T-helper 17 cell (primary cell): ENCODE measurements at regions not wholly inside any gene's neighbourhood (a gene's known extent, or its start where the extent isn't known, plus 50 kb on each side); places are given as distances from the start of the nearest gene placed in this dataset.

Experiments used
- ATAC-seq: fragments of 150-1000 bp; cut with Tn5 transposase; 2 replicates; pipeline ENCODE4 v1.10.0; 2021; ENCODE audit warnings: mild to moderate bottlenecking, moderate library complexity
- DNase-seq, 3 donors: peaks; one replicate each; pipeline versions ENCODE4 v3.0.0 to v3.0.0-alpha.2; 2020 to 2021
- H3K9me3 ChIP-seq: one replicate; pipeline ENCODE4 v1.7.0; 2013; ENCODE audit warnings: low read length, mild to moderate bottlenecking; ENCODE audit not compliant: control insufficient read depth, poor library complexity, severe bottlenecking
- H3K27ac Mint-ChIP-seq: one replicate; pipeline ENCODE4 v1.8.0; 2022; ENCODE audit warnings: mild to moderate bottlenecking, moderate library complexity, mixed read lengths
- H3K27me3 Mint-ChIP-seq: one replicate; pipeline ENCODE4 v1.8.0; 2022; ENCODE audit warnings: mixed read lengths
- H3K36me3 Mint-ChIP-seq: one replicate; pipeline ENCODE4 v1.8.0; 2022; ENCODE audit warnings: low read depth, mixed read lengths
- H3K4me1 Mint-ChIP-seq: one replicate; pipeline ENCODE4 v1.8.0; 2022; ENCODE audit warnings: mild to moderate bottlenecking, mixed read lengths
- H3K4me3 Mint-ChIP-seq: one replicate; pipeline ENCODE4 v1.8.0; 2022; ENCODE audit warnings: mild to moderate bottlenecking, moderate library complexity, mixed read lengths

DNA sequence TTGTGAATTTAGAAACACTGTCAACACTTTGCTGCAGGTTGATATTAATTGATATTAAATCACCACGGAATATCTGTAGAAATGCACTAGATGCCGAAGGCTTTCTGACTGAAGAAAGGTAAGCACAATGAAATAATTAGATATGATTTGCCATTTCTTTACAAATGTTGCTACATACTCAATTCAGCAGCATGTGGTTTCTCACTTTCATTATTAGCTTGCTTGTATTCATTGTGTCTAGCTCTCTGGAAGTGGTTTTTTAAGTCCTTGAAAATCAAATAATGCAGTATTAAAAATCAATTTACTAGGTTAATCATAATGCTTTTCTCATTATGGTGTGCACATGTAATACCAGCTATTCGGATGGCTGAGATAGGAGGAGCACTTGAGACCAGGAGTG, 231.3 kb upstream of the MARCKS start:
- DNase-seq (no peak), ATAC-seq (no peak)
- Mint-ChIP-seq H3K4me1 (peaks cover 23% of the 10 kb centered on the region), H3K36me3 (no peaks in the 10 kb centered on the region), H3K27me3 (no peaks in the 10 kb centered on the region), H3K4me3 (no peak overlapping the region), H3K27ac (no peak overlapping the region)
- no peaks in the 10 kb centered on the region for H3K9me3 ChIP-seq

DNA sequence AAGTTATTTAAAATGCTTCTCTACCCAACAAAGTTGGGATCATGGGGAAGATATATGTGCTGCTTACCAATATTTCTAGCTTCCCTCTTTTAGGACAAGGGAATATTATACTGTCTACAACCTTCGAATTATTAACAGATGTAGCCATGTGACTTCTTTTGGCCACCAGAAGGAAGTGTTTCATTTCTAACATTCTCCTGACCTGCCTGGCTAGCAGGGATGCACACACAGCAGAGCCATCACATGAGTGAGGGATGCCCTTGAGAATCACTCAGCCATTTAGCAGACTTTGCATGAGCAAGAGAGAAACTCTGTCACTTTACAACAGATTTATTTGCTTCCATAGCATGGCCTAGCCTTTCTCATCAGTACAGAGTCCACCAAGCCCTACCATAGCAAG, 230.7 kb upstream of the MARCKS start:
- H3K9me3 ChIP-seq = no peaks in the 10 kb centered on the region
- H3K27me3 Mint-ChIP-seq = no peaks in the 10 kb centered on the region
- DNase-seq (no peak), ATAC-seq (no peak)
- no peak overlapping the region for H3K4me3 Mint-ChIP-seq
- no peaks in the 10 kb centered on the region for H3K36me3 Mint-ChIP-seq
- no peak overlapping the region for H3K27ac Mint-ChIP-seq
- H3K4me1 Mint-ChIP-seq = peaks cover 29% of the 10 kb centered on the region

DNA sequence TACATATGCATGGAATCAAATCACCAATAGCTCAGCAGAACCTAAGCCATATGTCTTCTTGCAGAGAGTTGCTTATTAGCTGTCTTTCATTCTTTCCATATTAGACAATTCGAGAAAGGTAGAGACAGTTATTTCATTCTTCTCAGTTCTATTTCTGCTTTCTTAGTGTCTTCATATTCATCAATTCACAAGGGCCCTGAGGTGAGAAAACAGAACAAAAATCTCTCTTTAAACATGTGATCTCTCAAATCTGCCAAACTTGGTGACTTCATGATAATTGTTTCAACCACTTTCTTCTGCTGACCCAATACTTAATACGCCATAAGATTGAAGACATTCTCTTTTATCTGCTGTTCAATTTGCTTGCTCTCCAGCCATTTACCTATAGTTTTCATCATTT, 229.7 kb upstream of the MARCKS start:
- Mint-ChIP-seq H3K27ac (no peak overlapping the region), H3K4me1 (peaks cover 37% of the 10 kb centered on the region), H3K27me3 (no peaks in the 10 kb centered on the region), H3K36me3 (no peaks in the 10 kb centered on the region), H3K4me3 (no peak overlapping the region)
- no peak for DNase-seq
- no peak for ATAC-seq
- H3K9me3 ChIP-seq = no peaks in the 10 kb centered on the region

GRCh38 chr6:113629256-113629655, 227.9 kb upstream of the MARCKS start:
- no peaks in the 10 kb centered on the region for H3K9me3 ChIP-seq

DNA sequence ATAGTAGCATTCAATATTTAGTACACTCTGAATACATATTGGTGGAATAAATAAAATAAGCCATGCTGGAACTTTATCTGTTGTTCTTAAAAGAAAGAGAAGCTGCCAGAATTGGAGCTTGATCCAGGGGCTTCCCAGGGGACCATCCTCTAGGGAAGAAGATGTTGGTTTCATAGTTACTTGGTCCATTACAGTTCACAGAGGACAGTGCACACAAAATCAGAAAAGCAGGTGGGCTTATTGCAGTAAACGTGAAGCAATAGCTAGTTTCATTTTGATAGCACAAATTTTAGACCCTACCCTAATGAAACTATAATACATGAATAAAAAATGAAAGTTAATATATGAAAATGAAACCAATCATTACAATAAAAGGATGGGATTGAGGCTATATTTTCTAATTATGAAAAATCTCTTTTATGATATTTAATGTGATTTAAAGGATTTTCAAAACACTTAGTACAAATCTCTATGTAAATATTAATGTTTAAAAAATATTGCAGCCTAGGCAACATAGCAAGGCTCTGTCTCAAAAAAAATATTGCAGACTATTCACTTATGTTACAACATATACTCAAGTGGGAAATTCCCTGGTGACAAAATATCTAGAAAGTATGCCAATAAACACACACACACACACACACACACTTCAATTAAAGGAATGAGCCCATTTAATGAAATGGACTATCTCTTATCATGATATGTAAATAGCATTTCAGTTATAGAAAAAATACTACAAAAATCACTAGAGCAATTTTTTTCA, 227.0 kb upstream of the MARCKS start:
- Mint-ChIP-seq H3K27ac (peak overlapping the region; percentile 96), H3K36me3 (no peaks in the 10 kb centered on the region), H3K4me1 (peaks cover 37% of the 10 kb centered on the region), H3K4me3 (peak overlapping the region; percentile 88), H3K27me3 (no peaks in the 10 kb centered on the region)
- H3K9me3 ChIP-seq = no peaks in the 10 kb centered on the region
- peak; percentile 35 for ATAC-seq
- DNase-seq = no peak

More at GRCh38 chr6:113629256-113629655, 227.9 kb upstream of the MARCKS start:
- no peak for ATAC-seq
- no peak for DNase-seq
- Mint-ChIP-seq H3K4me3 (no peak overlapping the region), H3K36me3 (no peaks in the 10 kb centered on the region), H3K27me3 (no peaks in the 10 kb centered on the region), H3K27ac (peak overlapping the region; percentile 96), H3K4me1 (peaks cover 37% of the 10 kb centered on the region)

- Mint-ChIP-seq H3K27ac (peak overlapping the region; percentile 96), H3K27me3 (no peaks in the 10 kb centered on the region), H3K36me3 (no peaks in the 10 kb centered on the region), H3K4me3 (peak overlapping the region; percentile 88), H3K4me1 (peaks cover 36% of the 10 kb centered on the region)
- DNase-seq = peak in 1 of 3 donors; percentile 5
- peak; percentile 81 for ATAC-seq
- H3K9me3 ChIP-seq = no peaks in the 10 kb centered on the region
These were observed 226.2 kb upstream of the MARCKS start for GRCh38 chr6:113630738-113631535.

DNA sequence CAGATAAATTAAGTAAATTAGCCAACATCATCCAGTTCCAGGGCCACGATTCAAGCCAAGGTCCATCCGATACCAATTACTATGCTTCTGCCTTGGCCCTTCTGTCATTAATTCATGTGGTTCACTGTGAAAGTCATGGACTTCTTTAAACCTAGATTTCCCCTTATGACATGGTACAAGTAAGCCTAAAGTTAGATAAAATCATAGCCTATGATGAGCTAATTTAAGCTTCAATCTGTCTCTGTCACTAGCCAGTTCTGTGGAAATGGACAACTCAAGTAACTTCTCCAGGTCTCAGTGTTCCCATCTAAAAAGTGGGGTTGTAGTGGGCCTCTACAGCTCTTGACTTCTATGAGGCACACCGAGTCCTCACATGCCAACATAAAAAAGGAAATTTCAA, 225.5 kb upstream of the MARCKS start:
- peaks cover 35% of the 10 kb centered on the region for H3K4me1 Mint-ChIP-seq
- DNase-seq = no peak
- no peaks in the 10 kb centered on the region for H3K9me3 ChIP-seq
- no peak for ATAC-seq
- H3K27me3 Mint-ChIP-seq = no peaks in the 10 kb centered on the region
- H3K4me3 Mint-ChIP-seq = no peak overlapping the region
- no peaks in the 10 kb centered on the region for H3K36me3 Mint-ChIP-seq
- H3K27ac Mint-ChIP-seq = peak overlapping the region; percentile 96

GRCh38 chr6:113632220-113632864, 224.8 kb upstream of the MARCKS start:
- Mint-ChIP-seq H3K36me3 (no peaks in the 10 kb centered on the region), H3K4me1 (peaks cover 31% of the 10 kb centered on the region), H3K27me3 (no peaks in the 10 kb centered on the region), H3K27ac (peak overlapping the region; percentile 96), H3K4me3 (peak overlapping the region; percentile 39)
- H3K9me3 ChIP-seq = no peaks in the 10 kb centered on the region
- ATAC-seq = peak; percentile 34
- no peak for DNase-seq

- ATAC-seq (no peak), DNase-seq (no peak)
- H3K27ac Mint-ChIP-seq = peak overlapping the region; percentile 21
- no peak overlapping the region for H3K4me3 Mint-ChIP-seq
- no peaks in the 10 kb centered on the region for H3K27me3 Mint-ChIP-seq
- H3K36me3 Mint-ChIP-seq = no peaks in the 10 kb centered on the region
- peaks cover 27% of the 10 kb centered on the region for H3K4me1 Mint-ChIP-seq
- no peaks in the 10 kb centered on the region for H3K9me3 ChIP-seq
These were observed 223.5 kb upstream of the MARCKS start for GRCh38 chr6:113633638-113634037.

DNA sequence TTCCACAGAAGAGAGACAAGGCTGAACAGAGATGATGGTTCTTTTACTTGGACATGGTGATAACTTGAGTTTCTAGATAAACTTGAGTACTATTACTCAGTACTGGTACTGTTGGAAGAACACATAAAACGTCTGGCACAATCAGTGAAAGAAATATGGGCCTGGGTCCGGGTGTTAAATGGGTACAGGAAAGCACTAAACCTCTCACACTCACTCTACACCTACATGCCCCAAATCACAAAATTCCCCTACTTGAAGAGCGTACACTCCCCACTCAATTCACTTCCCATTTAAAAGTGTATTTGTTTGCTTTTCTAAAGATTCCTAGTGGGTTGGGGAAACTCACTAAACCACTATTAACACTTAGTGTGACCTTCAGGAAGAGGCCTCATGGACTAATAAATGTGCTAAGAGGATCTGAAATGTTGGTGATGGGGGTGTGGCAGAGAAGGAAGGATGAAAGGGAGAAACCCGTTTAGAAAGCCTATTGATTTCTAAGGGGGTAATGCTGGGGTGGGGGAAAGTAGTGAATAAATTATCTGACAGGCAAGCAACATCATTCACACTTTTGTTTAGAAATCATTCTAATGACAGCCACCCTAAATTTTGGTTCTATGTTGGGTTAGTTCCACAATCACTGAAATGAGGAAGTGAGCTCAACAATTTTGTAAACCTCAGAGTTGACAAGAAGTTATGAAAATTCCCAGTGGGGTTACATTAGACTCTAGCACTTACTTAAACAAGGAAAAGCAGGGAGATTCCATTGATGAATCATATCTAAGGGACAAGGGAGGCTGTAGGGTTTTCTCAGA, 222.6 kb upstream of the MARCKS start:
- no peak for DNase-seq
- no peak for ATAC-seq
- no peak overlapping the region for H3K4me3 Mint-ChIP-seq
- no peaks in the 10 kb centered on the region for H3K27me3 Mint-ChIP-seq
- H3K36me3 Mint-ChIP-seq = no peaks in the 10 kb centered on the region
- no peaks in the 10 kb centered on the region for H3K9me3 ChIP-seq
- peak overlapping the region; percentile 21 for H3K27ac Mint-ChIP-seq
- peaks cover 23% of the 10 kb centered on the region for H3K4me1 Mint-ChIP-seq

- no peaks in the 10 kb centered on the region for H3K9me3 ChIP-seq
These were observed 221.7 kb upstream of the MARCKS start for GRCh38 chr6:113635222-113635986.

GRCh38 chr6:113636357-113636824, 220.8 kb upstream of the MARCKS start:
- H3K4me1 Mint-ChIP-seq = peaks cover 9% of the 10 kb centered on the region
- ATAC-seq = no peak
- no peaks in the 10 kb centered on the region for H3K27me3 Mint-ChIP-seq
- no peaks in the 10 kb centered on the region for H3K9me3 ChIP-seq
- no peaks in the 10 kb centered on the region for H3K36me3 Mint-ChIP-seq
- DNase-seq = no peak
- H3K27ac Mint-ChIP-seq = no peak overlapping the region
- no peak overlapping the region for H3K4me3 Mint-ChIP-seq

More at GRCh38 chr6:113635222-113635986, 221.7 kb upstream of the MARCKS start:
- Mint-ChIP-seq H3K27me3 (no peaks in the 10 kb centered on the region), H3K27ac (no peak overlapping the region), H3K4me3 (no peak overlapping the region), H3K36me3 (no peaks in the 10 kb centered on the region), H3K4me1 (peaks cover 19% of the 10 kb centered on the region)
- DNase-seq (no peak), ATAC-seq (no peak)
